ENCODE measurements at regions not wholly inside any gene's neighbourhood (a gene's known extent, or its start where the extent isn't known, plus 50 kb on each side); places are given as distances from the start of the nearest gene placed in this dataset.

GRCh38 chr9:89985068-89985467 is 380.3 kb downstream of the GADD45G start:
- no peak for DNase-seq

- no peak for DNase-seq
Measured at GRCh38 chr9:89986190-89986589, 381.4 kb downstream of the GADD45G start.

GRCh38 chr9:89988458-89988857 is 383.6 kb downstream of the GADD45G start:
- no peak for DNase-seq

GRCh38 chr9:89991204-89991790 is 386.5 kb downstream of the GADD45G start:
- no peak for DNase-seq

GRCh38 chr9:89992326-89993198 is 387.8 kb downstream of the GADD45G start:
- DNase-seq: no peak

GRCh38 chr9:89993678-89994630 is 389.1 kb downstream of the GADD45G start:
- DNase-seq: no peak

GRCh38 chr9:89994988-89995613 is 390.3 kb downstream of the GADD45G start:
- no peak for DNase-seq

GRCh38 chr9:89996116-89996515 is 391.3 kb downstream of the GADD45G start:
- no peak for DNase-seq

- no peak for DNase-seq
Measured at GRCh38 chr9:89996773-89997172, 392.0 kb downstream of the GADD45G start.

GRCh38 chr9:89998633-89999032 is 393.8 kb downstream of the GADD45G start:
- no peak for DNase-seq

- no peak for DNase-seq
Measured at GRCh38 chr9:89999176-89999533, 394.3 kb downstream of the GADD45G start.

- DNase-seq: peak; percentile 75
Measured at GRCh38 chr9:89999534-90000370, 394.9 kb downstream of the GADD45G start.

GRCh38 chr9:90000925-90001324 is 396.1 kb downstream of the GADD45G start:
- DNase-seq: no peak

- no peak for DNase-seq
Measured at GRCh38 chr9:90001747-90002146, 396.9 kb downstream of the GADD45G start.

- DNase-seq: no peak
Measured at GRCh38 chr9:90002397-90003271, 397.8 kb downstream of the GADD45G start.

GRCh38 chr9:90005388-90005787 is 400.6 kb downstream of the GADD45G start:
- DNase-seq: no peak

GRCh38 chr9:90007516-90008440 is 403.0 kb downstream of the GADD45G start:
- no peak for DNase-seq

- no peak for DNase-seq
Measured at GRCh38 chr9:90009447-90009846, 404.6 kb downstream of the GADD45G start.

GRCh38 chr9:90010793-90011192 is 406.0 kb downstream of the GADD45G start:
- no peak for DNase-seq

- DNase-seq: no peak
Measured at GRCh38 chr9:90012949-90013348, 408.1 kb downstream of the GADD45G start.
